GM18870 (cell line): ENCODE measurements at regions not wholly inside any gene's neighbourhood (a gene's known extent, or its start where the extent isn't known, plus 50 kb on each side); places are given as distances from the start of the nearest gene placed in this dataset.

Experiments used
- ATAC-seq: cut with Tn5 transposase; IDR thresholded peaks from one replicate; pipeline ENCODE4 v1.9.1; 2021; ENCODE audit warnings: moderate library complexity; ENCODE audit not compliant: unreplicated experiment

- ATAC-seq = no peak
These were observed 52.5 kb upstream of the PRLR start for GRCh38 chr5:35282810-35283209.

GRCh38 chr5:35281613-35282012 is 51.3 kb upstream of the PRLR start:
- ATAC-seq = no peak
